WTC11 (cell line): ENCODE measurements at regions not wholly inside any gene's neighbourhood (a gene's known extent, or its start where the extent isn't known, plus 50 kb on each side); places are given as distances from the start of the nearest gene placed in this dataset.

ENCODE experiments used
- ATAC-seq: fragments of 200-7000 bp; cut with Tn5 transposase; 2 replicates; pipeline ENCODE4 v1.10.0; 2021; ENCODE audit warnings: mild to moderate bottlenecking, moderate library complexity
- CTCF ChIA-PET: fragments of 300-600 bp; sonication (Branson Sonifier 250); formaldehyde crosslinking; loops from one replicate; lab custom pipeline; 2021; ENCODE audit warnings: antibody characterized with exemption; lab: Charles Lee
- POLR2A ChIA-PET: fragments of 350-600 bp; sonication (Branson Sonifier 250); formaldehyde crosslinking; loops from one replicate; lab custom pipeline; 2021; ENCODE audit warnings: antibody characterized with exemption; lab: Charles Lee
- DNase-seq: peaks from one replicate; pipeline ENCODE4 v3.0.0; 2021; ENCODE audit warnings: low spot score
- H3K27ac Mint-ChIP-seq: 2 replicates; pipeline ENCODE4 v1.8.0; 2021; ENCODE audit warnings: mixed read lengths
- H3K27me3 Mint-ChIP-seq: 2 replicates; pipeline ENCODE4 v1.8.0; 2021; ENCODE audit warnings: low read depth, mild to moderate bottlenecking, moderate library complexity, mixed read lengths
- H3K36me3 Mint-ChIP-seq: 2 replicates; pipeline ENCODE4 v1.8.0; 2021; ENCODE audit warnings: mixed read lengths
- H3K4me1 Mint-ChIP-seq: 2 replicates; pipeline ENCODE4 v1.8.0; 2022; ENCODE audit warnings: mixed read lengths
- H3K4me3 Mint-ChIP-seq: 2 replicates; pipeline ENCODE4 v1.8.0; 2021; ENCODE audit warnings: mild to moderate bottlenecking, moderate library complexity, mixed read lengths
- H3K9me3 Mint-ChIP-seq: 2 replicates; pipeline ENCODE4 v1.8.0; 2021; ENCODE audit warnings: mixed read lengths
- ATF1 ChIP-seq: sonication (generic); formaldehyde crosslinking; IDR thresholded peaks from 2 replicates; pipeline ENCODE4 v1.8.1; 2023; ENCODE audit warnings: mild to moderate bottlenecking, moderate library complexity, missing genetic modification reagents
- CBFB ChIP-seq: sonication (generic); formaldehyde crosslinking; IDR thresholded peaks from 2 replicates; pipeline ENCODE4 v1.8.1; 2022; ENCODE audit warnings: mild to moderate bottlenecking, low read depth, missing genetic modification reagents
- ETV6 ChIP-seq: sonication (generic); formaldehyde crosslinking; IDR thresholded peaks from 2 replicates; pipeline ENCODE4 v1.8.1; 2022; ENCODE audit warnings: mild to moderate bottlenecking, missing genetic modification reagents
- FOXK1 ChIP-seq: sonication (generic); formaldehyde crosslinking; IDR thresholded peaks from 2 replicates; pipeline ENCODE4 v1.8.0; 2022; ENCODE audit warnings: mild to moderate bottlenecking, moderate library complexity, missing genetic modification reagents
- GTF2I ChIP-seq: fragments of 250-450 bp; sonication (Bioruptor Pico); conservative IDR thresholded peaks from 2 replicates; pipeline ENCODE4 v1.4.0; 2021; ENCODE audit warnings: mild to moderate bottlenecking
- HMGA2 ChIP-seq: fragments of 250-450 bp; sonication (Bioruptor Pico); IDR thresholded peaks from 2 replicates; pipeline ENCODE4 v1.4.0; 2021; ENCODE audit warnings: mild to moderate bottlenecking, moderate library complexity
- IRF2 ChIP-seq: sonication (generic); formaldehyde crosslinking; IDR thresholded peaks from 2 replicates; pipeline ENCODE4 v1.8.0; 2022; ENCODE audit warnings: low read depth, missing genetic modification reagents, borderline replicate concordance
- JUN ChIP-seq: sonication (generic); formaldehyde crosslinking; IDR thresholded peaks from 2 replicates; pipeline ENCODE4 v1.8.0; 2023; ENCODE audit warnings: mild to moderate bottlenecking, missing genetic modification reagents
- SP1 ChIP-seq: sonication (generic); formaldehyde crosslinking; conservative IDR thresholded peaks from 2 replicates; pipeline ENCODE4 v1.8.1; 2022; ENCODE audit warnings: missing genetic modification reagents
- TEAD1 ChIP-seq: sonication (generic); formaldehyde crosslinking; IDR thresholded peaks from 2 replicates; pipeline ENCODE4 v1.8.0; 2022; ENCODE audit warnings: mild to moderate bottlenecking, missing genetic modification reagents
- ZNF121 ChIP-seq: sonication (generic); formaldehyde crosslinking; IDR thresholded peaks from 2 replicates; pipeline ENCODE4 v1.8.0; 2023; ENCODE audit warnings: missing genetic modification reagents
- ZNF138 ChIP-seq: sonication (generic); formaldehyde crosslinking; conservative IDR thresholded peaks from 2 replicates; pipeline ENCODE4 v1.8.1; 2022; ENCODE audit warnings: mild to moderate bottlenecking, moderate library complexity, missing genetic modification reagents
- ZNF423 ChIP-seq: fragments of 250-450 bp; sonication (Bioruptor Pico); IDR thresholded peaks from 2 replicates; pipeline ENCODE4 v2.1.2; 2022; ENCODE audit warnings: mild to moderate bottlenecking, moderate library complexity
- TF ChIP-seq, protein P1 (sequence below): sonication (generic); formaldehyde crosslinking; IDR thresholded peaks from 2 replicates; pipeline ENCODE4 v1.8.1; 2022; ENCODE audit warnings: low read depth, mild to moderate bottlenecking, moderate library complexity, missing genetic modification reagents, borderline replicate concordance
- TF ChIP-seq, protein P2 (sequence below): sonication (generic); formaldehyde crosslinking; IDR thresholded peaks from 2 replicates; pipeline ENCODE4 v1.8.1; 2023; ENCODE audit warnings: mild to moderate bottlenecking, missing genetic modification reagents, moderate library complexity
- TF ChIP-seq, protein P3 (sequence below): sonication (generic); formaldehyde crosslinking; conservative IDR thresholded peaks from 2 replicates; pipeline ENCODE4 v1.8.1; 2022; ENCODE audit warnings: mild to moderate bottlenecking, missing genetic modification reagents
- TF ChIP-seq, protein P4 (sequence below): fragments of 200-600 bp; IDR thresholded peaks from 2 replicates; pipeline ENCODE4 v1.8.0; 2022; ENCODE audit warnings: antibody characterized with exemption
- TF ChIP-seq, protein P5 (sequence below): sonication (generic); formaldehyde crosslinking; IDR thresholded peaks from 2 replicates; pipeline ENCODE4 v1.8.1; 2022; ENCODE audit warnings: missing genetic modification reagents, borderline replicate concordance
- TF ChIP-seq, protein P6 (sequence below): sonication (generic); formaldehyde crosslinking; IDR thresholded peaks from 2 replicates; pipeline ENCODE4 v1.8.0; 2022; ENCODE audit warnings: mild to moderate bottlenecking, missing genetic modification reagents
- TF ChIP-seq, protein P7 (sequence below): sonication (generic); formaldehyde crosslinking; IDR thresholded peaks from 2 replicates; pipeline ENCODE4 v1.8.1; 2023; ENCODE audit warnings: mild to moderate bottlenecking, missing genetic modification reagents
- TF ChIP-seq, protein P8 (sequence below): fragments of 250-450 bp; sonication (Bioruptor Pico); IDR thresholded peaks from 2 replicates; pipeline ENCODE4 v2.1.2; 2022; ENCODE audit warnings: mild to moderate bottlenecking, moderate library complexity

DNA sequence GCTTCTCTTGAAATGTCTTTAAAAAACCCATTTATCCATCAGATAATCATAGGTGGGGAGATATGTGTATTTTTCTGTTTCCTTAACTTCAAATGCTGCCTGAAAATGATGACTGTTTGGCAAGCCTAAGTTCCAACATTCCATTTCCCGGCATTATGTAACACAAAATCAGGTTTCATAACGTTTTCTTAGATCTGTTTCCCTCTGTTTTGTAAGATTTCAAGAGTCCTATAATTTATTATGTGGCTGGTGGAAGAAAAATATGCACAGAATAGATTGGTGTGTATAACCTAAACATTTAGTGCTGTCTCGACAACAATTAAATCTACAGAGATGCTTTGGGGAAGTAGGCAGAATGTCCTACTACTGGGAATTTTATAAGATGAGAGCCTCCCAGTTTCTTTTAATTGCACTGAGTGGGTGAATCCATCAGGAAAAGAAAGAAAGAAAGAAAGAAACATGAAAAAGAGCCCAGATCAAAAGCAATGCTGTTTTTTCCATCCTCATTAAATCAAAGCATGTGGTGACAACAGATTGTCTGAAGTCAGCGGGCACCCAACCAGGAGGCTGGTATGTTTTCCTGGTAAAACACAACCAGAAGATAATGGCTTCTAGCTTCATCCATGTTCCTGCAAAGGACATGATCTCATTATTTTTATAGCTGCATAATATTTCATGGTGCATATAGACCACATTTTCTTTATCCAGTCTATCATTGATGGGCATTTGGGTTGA, 529.4 kb upstream of the AMELY start (continued):
- TF ChIP-seq, protein P1, sequence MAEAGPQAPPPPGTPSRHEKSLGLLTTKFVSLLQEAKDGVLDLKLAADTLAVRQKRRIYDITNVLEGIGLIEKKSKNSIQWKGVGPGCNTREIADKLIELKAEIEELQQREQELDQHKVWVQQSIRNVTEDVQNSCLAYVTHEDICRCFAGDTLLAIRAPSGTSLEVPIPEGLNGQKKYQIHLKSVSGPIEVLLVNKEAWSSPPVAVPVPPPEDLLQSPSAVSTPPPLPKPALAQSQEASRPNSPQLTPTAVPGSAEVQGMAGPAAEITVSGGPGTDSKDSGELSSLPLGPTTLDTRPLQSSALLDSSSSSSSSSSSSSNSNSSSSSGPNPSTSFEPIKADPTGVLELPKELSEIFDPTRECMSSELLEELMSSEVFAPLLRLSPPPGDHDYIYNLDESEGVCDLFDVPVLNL (CRISPR knock-in tag) = no peak
- TF ChIP-seq, protein P2, sequence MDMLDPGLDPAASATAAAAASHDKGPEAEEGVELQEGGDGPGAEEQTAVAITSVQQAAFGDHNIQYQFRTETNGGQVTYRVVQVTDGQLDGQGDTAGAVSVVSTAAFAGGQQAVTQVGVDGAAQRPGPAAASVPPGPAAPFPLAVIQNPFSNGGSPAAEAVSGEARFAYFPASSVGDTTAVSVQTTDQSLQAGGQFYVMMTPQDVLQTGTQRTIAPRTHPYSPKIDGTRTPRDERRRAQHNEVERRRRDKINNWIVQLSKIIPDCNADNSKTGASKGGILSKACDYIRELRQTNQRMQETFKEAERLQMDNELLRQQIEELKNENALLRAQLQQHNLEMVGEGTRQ (CRISPR knock-in tag) = no peak
- TF ChIP-seq, protein P3, sequence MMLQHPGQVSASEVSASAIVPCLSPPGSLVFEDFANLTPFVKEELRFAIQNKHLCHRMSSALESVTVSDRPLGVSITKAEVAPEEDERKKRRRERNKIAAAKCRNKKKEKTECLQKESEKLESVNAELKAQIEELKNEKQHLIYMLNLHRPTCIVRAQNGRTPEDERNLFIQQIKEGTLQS (CRISPR knock-in tag) = no peak
- TF ChIP-seq JUN (CRISPR knock-in tag) (no peak), GTF2I (CRISPR knock-in tag) (no peak), CBFB (CRISPR knock-in tag) (no peak), FOXK1 (no peak), ETV6 (no peak), HMGA2 (CRISPR knock-in tag) (no peak)
- TF ChIP-seq, protein P4, sequence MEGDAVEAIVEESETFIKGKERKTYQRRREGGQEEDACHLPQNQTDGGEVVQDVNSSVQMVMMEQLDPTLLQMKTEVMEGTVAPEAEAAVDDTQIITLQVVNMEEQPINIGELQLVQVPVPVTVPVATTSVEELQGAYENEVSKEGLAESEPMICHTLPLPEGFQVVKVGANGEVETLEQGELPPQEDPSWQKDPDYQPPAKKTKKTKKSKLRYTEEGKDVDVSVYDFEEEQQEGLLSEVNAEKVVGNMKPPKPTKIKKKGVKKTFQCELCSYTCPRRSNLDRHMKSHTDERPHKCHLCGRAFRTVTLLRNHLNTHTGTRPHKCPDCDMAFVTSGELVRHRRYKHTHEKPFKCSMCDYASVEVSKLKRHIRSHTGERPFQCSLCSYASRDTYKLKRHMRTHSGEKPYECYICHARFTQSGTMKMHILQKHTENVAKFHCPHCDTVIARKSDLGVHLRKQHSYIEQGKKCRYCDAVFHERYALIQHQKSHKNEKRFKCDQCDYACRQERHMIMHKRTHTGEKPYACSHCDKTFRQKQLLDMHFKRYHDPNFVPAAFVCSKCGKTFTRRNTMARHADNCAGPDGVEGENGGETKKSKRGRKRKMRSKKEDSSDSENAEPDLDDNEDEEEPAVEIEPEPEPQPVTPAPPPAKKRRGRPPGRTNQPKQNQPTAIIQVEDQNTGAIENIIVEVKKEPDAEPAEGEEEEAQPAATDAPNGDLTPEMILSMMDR = no peak

DNA sequence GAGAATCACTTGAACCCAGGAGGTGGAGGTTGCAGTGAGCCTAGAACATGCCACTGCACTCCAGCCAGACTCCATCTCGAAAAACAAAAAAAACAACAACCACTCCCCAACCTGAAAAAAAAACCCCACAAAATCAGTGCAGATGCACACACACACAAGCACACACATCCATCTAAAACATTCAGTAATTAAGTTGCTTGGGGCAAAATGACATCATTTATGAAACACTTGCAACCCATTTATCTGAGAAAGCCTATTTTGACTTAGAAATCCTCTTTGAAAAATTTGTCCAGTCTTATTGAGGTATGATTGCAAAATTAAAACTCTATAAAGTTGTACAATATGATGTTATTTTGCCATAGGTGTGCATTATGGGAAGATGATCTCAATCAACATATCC, 525.5 kb upstream of the AMELY start:
- H3K36me3 Mint-ChIP-seq = no peaks in the 10 kb centered on the region
- no peak overlapping the region for H3K27ac Mint-ChIP-seq
- TF ChIP-seq TEAD1 (CRISPR knock-in tag) (no peak), SP1 (CRISPR knock-in tag) (no peak), ZNF138 (CRISPR knock-in tag) (no peak), ZNF423 (CRISPR knock-in tag) (no peak)
- TF ChIP-seq, protein P5, sequence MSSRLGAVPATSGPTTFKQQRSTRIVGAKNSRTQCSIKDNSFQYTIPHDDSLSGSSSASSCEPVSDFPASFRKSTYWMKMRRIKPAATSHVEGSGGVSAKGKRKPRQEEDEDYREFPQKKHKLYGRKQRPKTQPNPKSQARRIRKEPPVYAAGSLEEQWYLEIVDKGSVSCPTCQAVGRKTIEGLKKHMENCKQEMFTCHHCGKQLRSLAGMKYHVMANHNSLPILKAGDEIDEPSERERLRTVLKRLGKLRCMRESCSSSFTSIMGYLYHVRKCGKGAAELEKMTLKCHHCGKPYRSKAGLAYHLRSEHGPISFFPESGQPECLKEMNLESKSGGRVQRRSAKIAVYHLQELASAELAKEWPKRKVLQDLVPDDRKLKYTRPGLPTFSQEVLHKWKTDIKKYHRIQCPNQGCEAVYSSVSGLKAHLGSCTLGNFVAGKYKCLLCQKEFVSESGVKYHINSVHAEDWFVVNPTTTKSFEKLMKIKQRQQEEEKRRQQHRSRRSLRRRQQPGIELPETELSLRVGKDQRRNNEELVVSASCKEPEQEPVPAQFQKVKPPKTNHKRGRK (CRISPR knock-in tag) = no peak
- no peaks in the 10 kb centered on the region for H3K27me3 Mint-ChIP-seq
- ChIA-PET CTCF (no interaction called here), POLR2A (no interaction called here)
- no peaks in the 10 kb centered on the region for H3K9me3 Mint-ChIP-seq
- ATAC-seq = no peak
- no peak for DNase-seq
- H3K4me3 Mint-ChIP-seq = no peak overlapping the region
- H3K4me1 Mint-ChIP-seq = no peaks in the 10 kb centered on the region

DNA sequence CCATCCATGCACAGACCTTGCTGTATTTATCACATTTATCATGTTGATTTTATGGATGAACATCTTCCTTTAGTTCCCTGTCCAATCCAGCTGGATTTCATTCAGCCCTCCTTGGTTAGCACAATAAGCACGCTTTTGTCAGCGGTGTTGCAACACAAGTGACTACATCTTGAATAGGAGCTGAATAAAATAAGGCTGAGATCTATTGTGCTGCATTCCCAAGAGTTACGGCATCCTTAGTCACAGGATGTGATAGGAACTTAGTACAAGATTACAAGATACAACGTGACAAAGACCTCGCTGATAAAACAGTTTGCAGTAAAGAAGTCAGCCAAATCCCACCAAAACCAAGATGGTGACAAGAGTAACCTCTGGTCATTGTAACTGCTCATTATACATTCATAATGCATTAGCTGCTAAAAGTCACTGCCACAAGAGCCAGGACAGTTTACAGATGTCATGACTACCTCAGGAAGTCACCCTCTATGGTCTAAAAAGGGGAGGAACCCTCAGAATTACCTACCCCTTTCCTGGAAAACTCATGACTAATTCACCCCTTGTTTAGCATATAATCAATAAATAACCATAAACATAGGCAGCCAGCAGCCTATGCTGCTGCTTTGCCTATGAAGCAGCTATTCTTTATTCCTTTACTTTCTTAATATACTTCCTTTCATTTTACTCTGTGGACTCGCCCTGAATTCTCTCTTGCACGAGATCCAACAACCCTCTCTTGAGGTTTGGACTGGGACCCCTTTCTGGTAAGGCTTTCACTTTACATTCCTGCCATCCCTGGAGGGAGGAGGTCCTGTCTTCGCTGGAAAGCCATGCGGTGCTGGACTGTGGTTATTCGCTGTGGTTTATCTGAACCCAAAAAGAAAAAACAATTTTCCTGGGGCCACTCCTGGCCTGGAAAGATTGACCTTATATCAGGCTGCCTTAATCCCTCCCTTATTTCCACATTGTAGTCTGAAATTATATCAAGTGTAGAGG, 522.6 kb upstream of the AMELY start:
- Mint-ChIP-seq H3K36me3 (no peaks in the 10 kb centered on the region), H3K4me1 (no peaks in the 10 kb centered on the region), H3K27me3 (no peaks in the 10 kb centered on the region), H3K27ac (no peak overlapping the region), H3K9me3 (no peaks in the 10 kb centered on the region), H3K4me3 (no peak overlapping the region)
- CTCF ChIA-PET = no interaction called here
- POLR2A ChIA-PET = no interaction called here
- ATAC-seq (no peak), DNase-seq (no peak)
- TF ChIP-seq GTF2I (CRISPR knock-in tag) (no peak), ZNF121 (no peak), ATF1 (CRISPR knock-in tag) (no peak), IRF2 (no peak)
- TF ChIP-seq, protein P6, sequence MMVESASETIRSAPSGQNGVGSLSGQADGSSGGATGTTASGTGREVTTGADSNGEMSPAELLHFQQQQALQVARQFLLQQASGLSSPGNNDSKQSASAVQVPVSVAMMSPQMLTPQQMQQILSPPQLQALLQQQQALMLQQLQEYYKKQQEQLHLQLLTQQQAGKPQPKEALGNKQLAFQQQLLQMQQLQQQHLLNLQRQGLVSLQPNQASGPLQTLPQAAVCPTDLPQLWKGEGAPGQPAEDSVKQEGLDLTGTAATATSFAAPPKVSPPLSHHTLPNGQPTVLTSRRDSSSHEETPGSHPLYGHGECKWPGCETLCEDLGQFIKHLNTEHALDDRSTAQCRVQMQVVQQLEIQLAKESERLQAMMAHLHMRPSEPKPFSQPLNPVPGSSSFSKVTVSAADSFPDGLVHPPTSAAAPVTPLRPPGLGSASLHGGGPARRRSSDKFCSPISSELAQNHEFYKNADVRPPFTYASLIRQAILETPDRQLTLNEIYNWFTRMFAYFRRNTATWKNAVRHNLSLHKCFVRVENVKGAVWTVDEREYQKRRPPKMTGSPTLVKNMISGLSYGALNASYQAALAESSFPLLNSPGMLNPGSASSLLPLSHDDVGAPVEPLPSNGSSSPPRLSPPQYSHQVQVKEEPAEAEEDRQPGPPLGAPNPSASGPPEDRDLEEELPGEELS (CRISPR knock-in tag) = no peak
- TF ChIP-seq, protein P7, sequence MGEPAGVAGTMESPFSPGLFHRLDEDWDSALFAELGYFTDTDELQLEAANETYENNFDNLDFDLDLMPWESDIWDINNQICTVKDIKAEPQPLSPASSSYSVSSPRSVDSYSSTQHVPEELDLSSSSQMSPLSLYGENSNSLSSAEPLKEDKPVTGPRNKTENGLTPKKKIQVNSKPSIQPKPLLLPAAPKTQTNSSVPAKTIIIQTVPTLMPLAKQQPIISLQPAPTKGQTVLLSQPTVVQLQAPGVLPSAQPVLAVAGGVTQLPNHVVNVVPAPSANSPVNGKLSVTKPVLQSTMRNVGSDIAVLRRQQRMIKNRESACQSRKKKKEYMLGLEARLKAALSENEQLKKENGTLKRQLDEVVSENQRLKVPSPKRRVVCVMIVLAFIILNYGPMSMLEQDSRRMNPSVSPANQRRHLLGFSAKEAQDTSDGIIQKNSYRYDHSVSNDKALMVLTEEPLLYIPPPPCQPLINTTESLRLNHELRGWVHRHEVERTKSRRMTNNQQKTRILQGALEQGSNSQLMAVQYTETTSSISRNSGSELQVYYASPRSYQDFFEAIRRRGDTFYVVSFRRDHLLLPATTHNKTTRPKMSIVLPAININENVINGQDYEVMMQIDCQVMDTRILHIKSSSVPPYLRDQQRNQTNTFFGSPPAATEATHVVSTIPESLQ = no peak
- TF ChIP-seq, protein P8, sequence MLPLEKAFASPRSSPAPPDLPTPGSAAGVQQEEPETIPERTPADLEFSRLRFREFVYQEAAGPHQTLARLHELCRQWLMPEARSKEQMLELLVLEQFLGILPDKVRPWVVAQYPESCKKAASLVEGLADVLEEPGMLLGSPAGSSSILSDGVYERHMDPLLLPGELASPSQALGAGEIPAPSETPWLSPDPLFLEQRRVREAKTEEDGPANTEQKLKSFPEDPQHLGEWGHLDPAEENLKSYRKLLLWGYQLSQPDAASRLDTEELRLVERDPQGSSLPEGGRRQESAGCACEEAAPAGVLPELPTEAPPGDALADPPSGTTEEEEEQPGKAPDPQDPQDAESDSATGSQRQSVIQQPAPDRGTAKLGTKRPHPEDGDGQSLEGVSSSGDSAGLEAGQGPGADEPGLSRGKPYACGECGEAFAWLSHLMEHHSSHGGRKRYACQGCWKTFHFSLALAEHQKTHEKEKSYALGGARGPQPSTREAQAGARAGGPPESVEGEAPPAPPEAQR (CRISPR knock-in tag) = no peak
